ENCODE measurements at regions not wholly inside any gene's neighbourhood (a gene's known extent, or its start where the extent isn't known, plus 50 kb on each side); places are given as distances from the start of the nearest gene placed in this dataset.

GRCh38 chr1:238558746-238559145, 668.0 kb upstream of the ZP4 start:
- DNase-seq, result no peak

- DNase-seq, result peak in 1 of 3 donors; percentile 50
Observed at GRCh38 chr1:238558156-238558555, 667.4 kb upstream of the ZP4 start.

GRCh38 chr1:238552271-238552670, 661.5 kb upstream of the ZP4 start:
- DNase-seq, result no peak

- DNase-seq, result no peak
Observed at GRCh38 chr1:238549137-238549536, 658.4 kb upstream of the ZP4 start.

- DNase-seq, result no peak
Observed at GRCh38 chr1:238546118-238546517, 655.4 kb upstream of the ZP4 start.

- no peak for DNase-seq
Observed at GRCh38 chr1:238537641-238538040, 646.9 kb upstream of the ZP4 start.

- no peak for DNase-seq
Observed at GRCh38 chr1:238530209-238530851, 639.6 kb upstream of the ZP4 start.

- no peak for DNase-seq
Observed at GRCh38 chr1:238517711-238518110, 627.0 kb upstream of the ZP4 start.

- no peak for DNase-seq
Observed at GRCh38 chr1:238501290-238501689, 610.6 kb upstream of the ZP4 start.

- no peak for DNase-seq
Observed at GRCh38 chr1:238499021-238499420, 608.3 kb upstream of the ZP4 start.

- DNase-seq, result no peak
Observed at GRCh38 chr1:238492271-238492670, 601.5 kb upstream of the ZP4 start.

GRCh38 chr1:238491265-238491664, 600.5 kb upstream of the ZP4 start:
- no peak for DNase-seq

- DNase-seq, result no peak
Observed at GRCh38 chr1:238489006-238489405, 598.3 kb upstream of the ZP4 start.

- DNase-seq, result no peak
Observed at GRCh38 chr1:238488401-238488800, 597.7 kb upstream of the ZP4 start.

GRCh38 chr1:238487931-238488330, 597.2 kb upstream of the ZP4 start:
- DNase-seq, result peak in 1 of 3 donors; percentile 45

GRCh38 chr1:238485912-238486209, 595.1 kb upstream of the ZP4 start:
- DNase-seq, result peak in 2 of 3 donors; percentile 51 to 54

GRCh38 chr1:238485057-238485911, 594.6 kb upstream of the ZP4 start:
- peak; percentile 36 to 64 (median 49) for DNase-seq

- DNase-seq, result no peak
Observed at GRCh38 chr1:238484121-238484520, 593.4 kb upstream of the ZP4 start.

GRCh38 chr1:238476841-238477240, 586.1 kb upstream of the ZP4 start:
- no peak for DNase-seq

GRCh38 chr1:238475712-238476111, 585.0 kb upstream of the ZP4 start:
- DNase-seq, result no peak

- no peak for DNase-seq
Observed at GRCh38 chr1:238474263-238474662, 583.5 kb upstream of the ZP4 start.

GRCh38 chr1:238469146-238469631, 578.5 kb upstream of the ZP4 start:
- peak in 1 of 3 donors; percentile 20 for DNase-seq

GRCh38 chr1:238468068-238468467, 577.3 kb upstream of the ZP4 start:
- no peak for DNase-seq
